ENCODE measurements at regions not wholly inside any gene's neighbourhood (a gene's known extent, or its start where the extent isn't known, plus 50 kb on each side); places are given as distances from the start of the nearest gene placed in this dataset.

DNA sequence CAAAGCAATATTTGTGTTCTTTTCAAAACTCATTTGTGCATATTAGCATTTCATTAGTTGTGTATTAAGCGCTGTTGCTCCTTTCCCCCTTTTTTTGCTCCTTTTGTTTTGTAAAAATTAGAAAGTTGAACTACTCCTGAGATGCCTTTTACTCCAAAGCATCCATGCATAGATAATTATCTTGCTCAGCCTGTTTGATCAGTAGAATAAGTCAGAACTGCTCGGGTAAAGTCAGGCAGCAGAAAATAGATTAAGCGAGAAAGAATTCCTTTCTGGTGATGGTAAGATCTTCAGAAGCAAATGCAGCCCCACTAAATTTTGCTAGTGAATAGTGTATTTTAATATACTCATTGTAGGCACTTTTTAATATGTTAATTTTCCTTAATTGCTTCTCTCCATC is 227.1 kb downstream of the TEX36 start:
- no peak for FAIRE-seq
- no peaks in the 10 kb centered on the region for H3K36me3 ChIP-seq (ENCODE audit: control insufficient read depth, insufficient read depth, low read length)
- TF ChIP-seq, protein P1, sequence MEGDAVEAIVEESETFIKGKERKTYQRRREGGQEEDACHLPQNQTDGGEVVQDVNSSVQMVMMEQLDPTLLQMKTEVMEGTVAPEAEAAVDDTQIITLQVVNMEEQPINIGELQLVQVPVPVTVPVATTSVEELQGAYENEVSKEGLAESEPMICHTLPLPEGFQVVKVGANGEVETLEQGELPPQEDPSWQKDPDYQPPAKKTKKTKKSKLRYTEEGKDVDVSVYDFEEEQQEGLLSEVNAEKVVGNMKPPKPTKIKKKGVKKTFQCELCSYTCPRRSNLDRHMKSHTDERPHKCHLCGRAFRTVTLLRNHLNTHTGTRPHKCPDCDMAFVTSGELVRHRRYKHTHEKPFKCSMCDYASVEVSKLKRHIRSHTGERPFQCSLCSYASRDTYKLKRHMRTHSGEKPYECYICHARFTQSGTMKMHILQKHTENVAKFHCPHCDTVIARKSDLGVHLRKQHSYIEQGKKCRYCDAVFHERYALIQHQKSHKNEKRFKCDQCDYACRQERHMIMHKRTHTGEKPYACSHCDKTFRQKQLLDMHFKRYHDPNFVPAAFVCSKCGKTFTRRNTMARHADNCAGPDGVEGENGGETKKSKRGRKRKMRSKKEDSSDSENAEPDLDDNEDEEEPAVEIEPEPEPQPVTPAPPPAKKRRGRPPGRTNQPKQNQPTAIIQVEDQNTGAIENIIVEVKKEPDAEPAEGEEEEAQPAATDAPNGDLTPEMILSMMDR (IDR thresholded peaks at IDR 0.05; ENCODE audit: insufficient read depth, low read length, severe bottlenecking): no peak
- DNase-seq (ENCODE audit: low read depth): no peak
- H3K4me3 ChIP-seq (ENCODE audit: low read depth, low read length): no peak overlapping the region
- peaks cover 2% of the 10 kb centered on the region for H3K27me3 ChIP-seq (ENCODE audit: control insufficient read depth, insufficient read depth, low read length)

DNA sequence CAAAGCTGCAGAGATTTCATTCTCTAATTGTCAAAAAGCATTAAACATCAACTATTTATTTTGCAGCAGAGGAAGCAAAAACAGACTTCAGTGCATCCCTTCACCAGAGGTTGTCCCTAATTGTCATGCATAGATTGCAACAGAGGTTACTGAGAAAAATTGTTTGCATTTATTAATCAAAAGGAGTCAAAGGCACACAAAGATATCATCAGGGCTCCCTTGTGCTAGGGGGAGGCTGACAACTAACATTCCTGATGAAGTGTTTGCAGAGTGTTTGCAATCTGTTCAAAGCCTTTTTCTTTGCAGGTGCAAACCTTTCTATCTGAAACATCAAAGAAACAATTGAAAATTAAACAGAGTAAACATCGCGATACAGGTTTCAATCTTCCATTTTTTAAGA is 227.5 kb downstream of the TEX36 start:
- FAIRE-seq (no peak), DNase-seq (ENCODE audit: low read depth) (no peak)
- Histone ChIP-seq H3K27me3 (ENCODE audit: control insufficient read depth, insufficient read depth, low read length) (peaks cover 2% of the 10 kb centered on the region), H3K36me3 (ENCODE audit: control insufficient read depth, insufficient read depth, low read length) (no peaks in the 10 kb centered on the region), H3K4me3 (ENCODE audit: low read depth, low read length) (no peak overlapping the region)
- TF ChIP-seq, protein P1 (IDR thresholded peaks at IDR 0.05; ENCODE audit: insufficient read depth, low read length, severe bottlenecking): no peak

DNA sequence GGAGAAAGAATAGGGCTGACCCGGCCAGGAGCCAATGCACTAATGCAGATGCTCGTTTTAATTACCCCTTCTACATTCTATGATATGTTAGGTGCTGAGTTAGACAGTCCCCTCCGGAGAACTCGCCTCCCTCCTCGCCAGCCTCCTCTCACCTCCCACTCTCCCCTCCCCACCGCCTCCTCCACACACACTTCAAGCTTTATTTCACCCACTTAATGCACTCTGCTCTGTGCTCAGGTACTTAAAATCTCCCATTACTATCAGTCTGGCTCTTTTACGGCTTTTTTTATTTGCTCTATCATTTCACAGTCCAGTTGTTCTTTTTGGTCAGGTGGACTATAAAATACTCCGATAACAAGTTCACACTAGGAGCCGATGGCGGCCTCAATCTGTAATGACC is 231.6 kb downstream of the TEX36 start:
- H3K4me3 ChIP-seq (ENCODE audit: low read depth, low read length): no peak overlapping the region
- H3K27me3 ChIP-seq (ENCODE audit: control insufficient read depth, insufficient read depth, low read length): peaks cover 2% of the 10 kb centered on the region
- TF ChIP-seq, protein P1 (IDR thresholded peaks at IDR 0.05; ENCODE audit: insufficient read depth, low read length, severe bottlenecking): no peak
- FAIRE-seq: no peak
- no peaks in the 10 kb centered on the region for H3K36me3 ChIP-seq (ENCODE audit: control insufficient read depth, insufficient read depth, low read length)
- no peak for DNase-seq (ENCODE audit: low read depth)

DNA sequence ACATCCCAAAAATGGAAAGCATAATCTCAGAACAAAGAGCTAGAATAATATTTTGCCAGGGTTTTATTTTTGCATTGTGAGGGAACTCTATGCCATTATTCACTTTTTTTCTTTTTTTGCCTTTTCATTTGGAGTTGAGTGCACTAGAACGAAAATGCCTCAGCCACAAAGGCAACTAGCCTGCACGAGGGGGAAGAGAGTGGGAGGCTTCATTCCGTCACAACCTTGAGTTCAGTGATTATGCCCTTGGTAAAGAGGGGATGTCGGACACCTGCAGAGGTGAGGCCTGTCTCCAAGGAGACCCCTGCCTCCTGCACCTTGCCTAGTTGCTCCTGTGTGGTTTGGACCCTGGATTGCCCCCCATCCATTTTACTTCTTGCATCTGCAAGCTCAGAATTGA is 232.7 kb downstream of the TEX36 start:
- H3K4me3 ChIP-seq (ENCODE audit: low read depth, low read length): no peak overlapping the region
- no peaks in the 10 kb centered on the region for H3K36me3 ChIP-seq (ENCODE audit: control insufficient read depth, insufficient read depth, low read length)
- DNase-seq (ENCODE audit: low read depth) (no peak), FAIRE-seq (peak; percentile 23)
- TF ChIP-seq, protein P1 (IDR thresholded peaks at IDR 0.05; ENCODE audit: insufficient read depth, low read length, severe bottlenecking): no peak
- H3K27me3 ChIP-seq (ENCODE audit: control insufficient read depth, insufficient read depth, low read length): peaks cover 2% of the 10 kb centered on the region

DNA sequence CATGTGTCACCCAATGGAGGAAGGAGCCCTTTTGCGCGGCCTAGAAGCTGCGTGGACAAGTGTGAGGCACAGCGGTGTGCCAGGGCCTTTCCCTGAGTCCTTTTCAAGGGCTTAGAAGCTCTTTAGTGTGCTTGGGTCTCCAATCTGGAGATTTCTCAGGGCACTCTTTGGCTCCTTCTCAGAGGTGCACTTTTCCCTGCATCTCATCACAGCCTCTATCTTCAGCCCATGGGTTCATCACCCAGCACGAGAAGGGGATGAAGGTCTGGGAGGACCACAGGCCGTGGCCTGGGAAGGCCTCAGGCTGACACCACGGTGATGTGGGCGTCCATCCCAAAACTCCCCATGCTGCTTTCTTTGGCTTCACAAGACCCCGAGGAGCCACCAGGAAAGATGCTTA is 233.4 kb downstream of the TEX36 start:
- FAIRE-seq (no peak), DNase-seq (ENCODE audit: low read depth) (no peak)
- Histone ChIP-seq H3K4me3 (ENCODE audit: low read depth, low read length) (no peak overlapping the region), H3K36me3 (ENCODE audit: control insufficient read depth, insufficient read depth, low read length) (no peaks in the 10 kb centered on the region), H3K27me3 (ENCODE audit: control insufficient read depth, insufficient read depth, low read length) (peaks cover 2% of the 10 kb centered on the region)
- TF ChIP-seq, protein P1 (IDR thresholded peaks at IDR 0.05; ENCODE audit: insufficient read depth, low read length, severe bottlenecking): no peak

DNA sequence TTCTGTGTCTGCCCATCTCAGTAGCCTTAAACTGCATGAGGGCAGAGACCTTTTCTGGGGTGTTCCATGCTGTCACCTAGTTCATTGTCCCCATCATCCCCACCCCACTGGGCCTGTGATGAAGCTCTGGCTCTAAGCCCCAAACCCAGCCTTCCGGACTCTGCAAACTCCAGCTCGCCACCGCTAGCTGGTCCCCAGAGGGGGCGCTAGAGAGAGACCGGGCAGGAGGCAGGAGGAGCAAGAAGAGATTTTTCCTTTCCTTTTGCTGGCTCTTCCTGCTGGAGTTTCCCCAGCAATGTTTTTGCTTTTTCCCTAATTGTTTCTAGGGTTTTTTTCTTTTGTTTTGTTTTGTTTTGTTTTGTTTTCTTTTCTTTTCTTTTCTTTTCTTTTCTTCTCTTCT is 234.4 kb downstream of the TEX36 start:
- TF ChIP-seq, protein P1 (IDR thresholded peaks at IDR 0.05; ENCODE audit: insufficient read depth, low read length, severe bottlenecking): peak; percentile 64
- H3K4me3 ChIP-seq (ENCODE audit: low read depth, low read length): no peak overlapping the region
- H3K36me3 ChIP-seq (ENCODE audit: control insufficient read depth, insufficient read depth, low read length): no peaks in the 10 kb centered on the region
- H3K27me3 ChIP-seq (ENCODE audit: control insufficient read depth, insufficient read depth, low read length): peaks cover 2% of the 10 kb centered on the region
- peak; percentile 18 for DNase-seq (ENCODE audit: low read depth)
- no peak for FAIRE-seq
